Peyer's patch (tissue), 4 donors: ENCODE measurements at regions not wholly inside any gene's neighbourhood (a gene's known extent, or its start where the extent isn't known, plus 50 kb on each side); places are given as distances from the start of the nearest gene placed in this dataset.
"Not testable (repeated sequence)": the region's sequence is repeated elsewhere in the genome, so short reads cannot be mapped to it uniquely, and the experiment has no call there.

Source experiments
- CTCF ChIP-seq, 6 experiments: fragments of 450-650 bp in 4 of 6; fragments of 200-600 bp in 2 of 6; sonication (generic) in 1 of 6; IDR thresholded peaks; one replicate each; pipeline ENCODE4 v1.5.1; 2017 to 2019; ENCODE audit warnings: antibody characterized with exemption in 6 of 6, mild to moderate bottlenecking in 3 of 6, moderate library complexity in 1 of 6
- POLR2A ChIP-seq, 2 donors: fragments of 450-650 bp; IDR thresholded peaks; one replicate each; pipeline ENCODE4 v1.5.1; 2017; ENCODE audit warnings: antibody characterized with exemption in 2 of 2, mild to moderate bottlenecking in 2 of 2, moderate library complexity in 2 of 2

GRCh38 chr21:6539688-6540087 lies 3981.7 kb upstream of the TPTE start:
- TF ChIP-seq POLR2A, CTCF (IDR thresholded peaks at IDR 0.05): not testable (repeated sequence)
